PFSK-1 (cell line): ENCODE measurements at regions not wholly inside any gene's neighbourhood (a gene's known extent, or its start where the extent isn't known, plus 50 kb on each side); places are given as distances from the start of the nearest gene placed in this dataset.

Experiments used
- POLR2AphosphoS5 ChIP-seq: IDR thresholded peaks from 2 replicates; pipeline ENCODE4 v1.6.1; 2012; ENCODE audit warnings: low read depth, mild to moderate bottlenecking, control low read depth, low read length, moderate library complexity
- SIN3A ChIP-seq: IDR thresholded peaks from 2 replicates; pipeline ENCODE4 v1.6.1; 2012; ENCODE audit warnings: mild to moderate bottlenecking, low read length, moderate library complexity, borderline replicate concordance; ENCODE audit not compliant: insufficient read depth

DNA sequence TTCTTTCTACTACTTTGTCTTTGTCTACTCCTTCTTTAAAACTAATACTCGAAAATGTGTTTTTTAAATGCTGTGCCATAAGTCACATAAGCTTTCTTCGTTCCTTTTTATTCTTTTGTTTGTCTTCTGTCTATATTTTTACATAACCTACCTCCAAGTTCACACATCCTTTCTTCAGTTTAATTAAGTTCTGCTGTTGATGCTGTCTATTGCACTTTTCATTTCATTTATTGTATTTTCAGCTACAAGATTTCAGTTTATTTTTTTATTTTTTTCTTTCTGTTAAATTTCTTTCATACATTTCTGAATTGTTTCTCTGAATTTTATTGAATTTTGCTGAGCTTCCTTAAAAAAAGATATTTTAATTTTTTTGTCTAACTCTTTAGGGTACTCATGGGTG lies 878.2 kb downstream of the MAT2B start:
- TF ChIP-seq SIN3A (no peak), POLR2AphosphoS5 (no peak)
